ENCODE measurements at regions not wholly inside any gene's neighbourhood (a gene's known extent, or its start where the extent isn't known, plus 50 kb on each side); places are given as distances from the start of the nearest gene placed in this dataset.

GRCh38 chr6:84816741-84817140 is 52.3 kb upstream of the TBX18 start:
- Histone ChIP-seq H3K4me3 (no peak overlapping the region), H3K27ac (no peak overlapping the region), H3K27me3 (no peaks in the 10 kb centered on the region), H3K4me1 (no peaks in the 10 kb centered on the region), H3K36me3 (no peaks in the 10 kb centered on the region), H3K9me3 (replicated peaks) (no peaks in the 10 kb centered on the region)
- no peak for DNase-seq

DNA sequence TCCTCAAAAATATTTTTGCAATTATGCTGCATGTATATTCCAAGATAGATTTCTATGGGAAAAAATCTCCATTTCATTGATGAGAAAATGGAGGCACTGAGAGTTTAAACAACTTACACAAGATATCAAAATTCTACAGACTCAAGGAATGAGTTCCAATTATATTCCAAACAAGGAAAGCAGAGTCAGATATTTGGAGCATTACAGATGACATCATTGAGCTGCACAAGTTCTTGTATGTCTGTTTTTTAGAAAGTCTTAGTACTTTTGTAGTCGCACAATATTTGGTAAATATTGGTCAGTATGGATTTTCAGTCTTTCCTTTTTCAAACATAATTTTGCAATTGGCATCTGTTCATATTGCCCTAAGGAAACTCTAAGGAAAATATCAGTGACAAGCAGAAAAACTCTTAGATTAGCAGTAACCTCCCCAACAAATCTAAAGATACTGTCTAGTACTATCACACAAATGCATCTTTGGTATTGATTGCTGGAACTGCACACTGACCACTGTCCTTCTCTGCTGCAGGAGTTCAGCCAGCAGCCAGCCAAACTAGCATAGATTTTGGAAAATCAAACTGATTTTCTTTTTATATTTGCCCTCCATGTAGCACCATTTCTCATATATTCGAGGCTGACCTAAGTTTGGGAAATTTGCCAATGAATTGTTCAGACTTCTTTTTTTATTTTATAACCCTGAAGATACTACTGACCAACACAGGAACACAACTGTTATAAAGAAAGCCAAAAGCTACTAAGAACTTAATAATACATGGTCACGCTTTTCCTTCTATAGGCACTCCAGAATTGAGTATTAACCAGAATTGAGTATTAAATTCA is 51.7 kb upstream of the TBX18 start:
- H3K9me3 ChIP-seq (replicated peaks): no peaks in the 10 kb centered on the region
- DNase-seq: no peak
- no peaks in the 10 kb centered on the region for H3K4me1 ChIP-seq
- no peak overlapping the region for H3K27ac ChIP-seq
- no peak overlapping the region for H3K4me3 ChIP-seq
- H3K27me3 ChIP-seq: no peaks in the 10 kb centered on the region
- H3K36me3 ChIP-seq: no peaks in the 10 kb centered on the region

Data from SJCRH30 (cell line).